IMR-90 (cell line): ENCODE measurements at regions not wholly inside any gene's neighbourhood (a gene's known extent, or its start where the extent isn't known, plus 50 kb on each side); places are given as distances from the start of the nearest gene placed in this dataset.

Experiments
- ATAC-seq: fragments of 200-7000 bp; cut with Tn5 transposase; 2 replicates; pipeline ENCODE4 v1.9.1; 2020; ENCODE audit warnings: low read depth, mild to moderate bottlenecking, moderate library complexity
- BruUV-seq: library from RNA; stranded (reverse); fragments of 400-500 nt; replicated peaks from 2 replicates; lab custom pipeline; 2021; lab: Mats Ljungman, UMichigan
- CTCF ChIA-PET: fragments of 300-600 bp; formaldehyde crosslinking; extraction: SDS; loops from one replicate; lab custom pipeline; 2021; ENCODE audit warnings: antibody characterized with exemption; lab: Yijun Ruan, JAX
- POLR2A ChIA-PET: fragments of 300-600 bp; sonication (Branson Sonifier 250); formaldehyde crosslinking; loops from one replicate; lab custom pipeline; 2022; ENCODE audit warnings: antibody characterized with exemption; ENCODE audit not compliant: unreplicated experiment; lab: Charles Lee
- DNase-seq: peaks from one replicate; pipeline ENCODE4 v3.0.0; 2013
- H2AFZ ChIP-seq: replicated peaks from 2 replicates; pipeline ENCODE3; 2013; ENCODE audit warnings: low read length, mild to moderate bottlenecking; ENCODE audit not compliant: poor library complexity
- H2AK5ac ChIP-seq: 2 replicates; pipeline ENCODE4 v1.6.1; 2013; ENCODE audit warnings: low read depth, low read length, inconsistent platforms
- H2AK9ac ChIP-seq: replicated peaks from 2 replicates; pipeline ENCODE3; 2013; ENCODE audit warnings: mild to moderate bottlenecking, low read depth, low read length, moderate library complexity; ENCODE audit not compliant: poor library complexity
- H2BK120ac ChIP-seq: 2 replicates; pipeline ENCODE4 v1.6.1; 2013; ENCODE audit warnings: low read depth, low read length, inconsistent platforms
- H2BK15ac ChIP-seq: 3 replicates; pipeline ENCODE4 v1.6.1; 2013; ENCODE audit warnings: low read depth, low read length, inconsistent platforms
- H2BK20ac ChIP-seq: 2 replicates; pipeline ENCODE4 v1.6.1; 2013; ENCODE audit warnings: low read depth, mild to moderate bottlenecking, inconsistent platforms, low read length, moderate library complexity
- H2BK5ac ChIP-seq: 2 replicates; pipeline ENCODE4 v1.6.1; 2013; ENCODE audit warnings: mild to moderate bottlenecking, low read depth, low read length, inconsistent platforms; ENCODE audit not compliant: poor library complexity, severe bottlenecking
- H3K14ac ChIP-seq: replicated peaks from 2 replicates; pipeline ENCODE4 v1.6.1; 2013; ENCODE audit warnings: low read depth, low read length, inconsistent platforms
- H3K18ac ChIP-seq: 2 replicates; pipeline ENCODE4 v1.6.1; 2013; ENCODE audit warnings: low read depth, low read length, control low read depth
- H3K23ac ChIP-seq: 2 replicates; pipeline ENCODE4 v1.6.1; 2013; ENCODE audit warnings: low read depth, low read length, inconsistent platforms
- H3K27ac ChIP-seq: 2 replicates; pipeline ENCODE4 v1.5.1; 2013; ENCODE audit warnings: mild to moderate bottlenecking, control low read depth, low read length; ENCODE audit not compliant: insufficient read depth
- H3K27me3 ChIP-seq: 2 replicates; pipeline ENCODE4 v1.6.1; 2013; ENCODE audit warnings: low read length; ENCODE audit not compliant: control insufficient read depth, insufficient read depth
- H3K36me3 ChIP-seq: 2 replicates; pipeline ENCODE4 v1.6.1; 2013; ENCODE audit warnings: low read length, mixed read lengths; ENCODE audit not compliant: control insufficient read depth, insufficient read depth
- H3K4ac ChIP-seq: 2 replicates; pipeline ENCODE4 v1.6.1; 2013; ENCODE audit warnings: low read depth, low read length, inconsistent platforms
- H3K4me1 ChIP-seq: 2 replicates; pipeline ENCODE4 v1.6.1; 2013; ENCODE audit warnings: low read length, mixed read lengths; ENCODE audit not compliant: control insufficient read depth, insufficient read depth
- H3K4me2 ChIP-seq: 2 replicates; pipeline ENCODE4 v1.6.1; 2013; ENCODE audit warnings: low read depth, mild to moderate bottlenecking, control low read depth, low read length, moderate library complexity
- H3K4me3 ChIP-seq: 2 replicates; pipeline ENCODE4 v1.5.1; 2013; ENCODE audit warnings: low read depth, mild to moderate bottlenecking, control low read depth, low read length, moderate library complexity; ENCODE audit not compliant: insufficient read depth
- H3K56ac ChIP-seq: 2 replicates; pipeline ENCODE4 v1.6.1; 2013; ENCODE audit warnings: low read length, inconsistent platforms; ENCODE audit not compliant: insufficient read depth; ENCODE audit errors: extremely low read depth
- H3K79me1 ChIP-seq, 2 experiments: 2 replicates each; pipeline ENCODE4 v1.6.1; 2013; ENCODE audit warnings: low read length in 2 of 2, inconsistent platforms in 1 of 2, low read depth in 1 of 2
- H3K9ac ChIP-seq: 2 replicates; pipeline ENCODE4 v1.6.1; 2013; ENCODE audit warnings: low read depth, low read length, control low read depth
- H3K9me1 ChIP-seq: 2 replicates; pipeline ENCODE4 v1.6.1; 2013; ENCODE audit warnings: low read length, inconsistent platforms; ENCODE audit not compliant: insufficient read depth
- H3K9me3 ChIP-seq: 2 replicates; pipeline ENCODE4 v1.6.1; 2013; ENCODE audit warnings: low read length; ENCODE audit not compliant: control insufficient read depth, insufficient read depth
- H4K20me1 ChIP-seq: 2 replicates; pipeline ENCODE4 v1.6.1; 2013; ENCODE audit warnings: low read length, inconsistent platforms; ENCODE audit not compliant: insufficient read depth
- H4K5ac ChIP-seq: 2 replicates; pipeline ENCODE4 v1.6.1; 2013; ENCODE audit warnings: mild to moderate bottlenecking, low read depth, low read length, control low read depth
- H4K8ac ChIP-seq, 2 experiments: 2 replicates each; pipeline ENCODE4 v1.6.1; 2013; ENCODE audit warnings: low read depth in 2 of 2, low read length in 2 of 2, control low read depth in 1 of 2, inconsistent platforms in 1 of 2
- H4K91ac ChIP-seq: 2 replicates; pipeline ENCODE4 v1.6.1; 2013; ENCODE audit warnings: low read depth, low read length, inconsistent platforms; ENCODE audit not compliant: insufficient read depth
- RFX5 ChIP-seq: IDR thresholded peaks from 2 replicates; pipeline ENCODE4 v1.8.0; 2012; ENCODE audit warnings: low read depth, mild to moderate bottlenecking, low read length, moderate library complexity
- SMC3 ChIP-seq: fragments of 150-350 bp; IDR thresholded peaks from 2 replicates; pipeline ENCODE4 v1.6.1; 2016; ENCODE audit warnings: low read depth, mild to moderate bottlenecking, antibody characterized with exemption, low read length, moderate library complexity
- WGBS, 2 experiments: methylation state at CpG; one replicate each; pipeline versions ENCODE4 v1.1.5 to v1.1.7; 2013; ENCODE audit warnings: missing lambda C conversion rate in 2 of 2; ENCODE audit not compliant: insufficient read length in 1 of 2; ENCODE audit errors: extremely low coverage in 2 of 2; 5-methylcytosine and 5-hydroxymethylcytosine counted together
- dilution Hi-C: fragments of 300-500 bp; cut with HindIII; formaldehyde crosslinking; loops from one replicate; pipeline ENCODE4 v1.14.3; 2018; ENCODE audit warnings: low sequenced_read_pairs; ENCODE audit not compliant: unreplicated experiment
- in situ Hi-C: fragments of 300-500 bp; cut with MboI; formaldehyde crosslinking; loops from 3 replicates; pipeline ENCODE4 v1.14.3; 2019; ENCODE audit warnings: low sequenced_read_pairs, inconsistent platforms, mixed read lengths
- intact Hi-C: fragments of 100-400 bp; cut with micrococcal nuclease; formaldehyde crosslinking; loops from 2 replicates; pipeline ENCODE4 v1.10.0; 2022

DNA sequence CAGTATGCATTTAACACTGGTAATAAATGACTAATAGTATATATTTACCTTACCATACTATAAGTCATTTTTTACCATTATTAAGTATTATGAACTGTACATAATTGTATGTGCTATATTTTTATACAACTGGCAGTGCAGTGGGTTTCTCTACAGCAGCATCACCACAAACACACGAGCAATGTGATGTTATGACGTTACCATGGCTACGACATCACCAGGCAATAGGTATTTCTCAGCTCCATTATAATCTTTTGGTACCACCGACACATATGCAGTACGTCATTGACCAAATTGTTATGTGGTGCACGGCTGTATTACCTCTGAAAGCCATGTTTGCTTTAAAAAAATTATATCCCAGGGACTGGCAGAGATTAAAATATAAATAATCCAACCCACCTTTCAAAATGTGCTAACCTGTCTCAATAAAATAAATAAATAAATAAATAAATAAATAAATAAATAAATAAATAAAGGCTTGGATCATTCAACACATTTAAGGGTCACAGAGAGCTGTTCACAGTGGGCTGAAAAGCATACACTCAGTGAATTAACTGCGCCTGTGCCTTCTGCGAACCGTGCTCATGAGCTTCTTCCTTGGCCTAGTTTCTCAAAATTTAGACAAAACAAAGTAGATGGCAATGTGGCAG lies 121.4 kb upstream of the SLC35F3 start:
- Histone ChIP-seq H3K56ac (no peak overlapping the region), H3K4me3 (no peak overlapping the region), H2BK15ac (no peak overlapping the region), H3K36me3 (no peaks in the 10 kb centered on the region), H3K79me1 (no peaks in the 10 kb centered on the region), H3K14ac (no peak overlapping the region), H3K27me3 (no peaks in the 10 kb centered on the region), H3K9me1 (no peaks in the 10 kb centered on the region), H3K23ac (no peak overlapping the region), H4K8ac (no peak overlapping the region), H3K9ac (no peak overlapping the region), H3K9me3 (peaks cover 6% of the 10 kb centered on the region; the same call in 1 of the 2 replicates), H4K5ac (no peak overlapping the region), H2AK5ac (no peak overlapping the region), H3K4ac (no peak overlapping the region), H2AFZ (no peak overlapping the region), H4K91ac (no peak overlapping the region), H4K20me1 (no peaks in the 10 kb centered on the region), H3K18ac (no peak overlapping the region), H3K4me1 (no peaks in the 10 kb centered on the region), H2BK120ac (no peak overlapping the region), H2BK20ac (no peak overlapping the region), H3K27ac (no peak overlapping the region), H2AK9ac (no peak overlapping the region), H3K4me2 (no peak overlapping the region), H2BK5ac (no peak overlapping the region)
- WGBS, 2 experiments, result no CpG with 5 or more reads among the region's 9 CpGs
- dilution Hi-C loops, result no loop called here
- TF ChIP-seq RFX5, result no peak
- TF ChIP-seq SMC3, result no peak
- no peak for DNase-seq
- intact Hi-C loops, result no loop called here
- in situ Hi-C loops, result no loop called here
- no TSS peak for BruUV-seq
- ChIA-PET CTCF (no interaction called here), POLR2A (no interaction called here)
- ATAC-seq, result no peak
